GM06990 (cell line): ENCODE measurements at regions not wholly inside any gene's neighbourhood (a gene's known extent, or its start where the extent isn't known, plus 50 kb on each side); places are given as distances from the start of the nearest gene placed in this dataset.

Experiments used
- DNase-seq: peaks from one replicate; pipeline ENCODE4 v3.0.0-alpha.2; 2011; ENCODE audit not compliant: insufficient read length; ENCODE audit errors: extremely low read depth
- H3K27me3 ChIP-seq: replicated peaks from 2 replicates; pipeline ENCODE4 v1.6.0; 2011; ENCODE audit warnings: low read length; ENCODE audit not compliant: control insufficient read depth, insufficient read depth
- H3K36me3 ChIP-seq: 2 replicates; pipeline ENCODE4 v1.5.1; 2011; ENCODE audit warnings: low read length; ENCODE audit not compliant: control insufficient read depth, insufficient read depth
- H3K4me3 ChIP-seq: replicated peaks from 2 replicates; pipeline ENCODE4 v1.5.1; 2011; ENCODE audit warnings: low read depth, mild to moderate bottlenecking, control low read depth, low read length
- CTCF ChIP-seq: IDR thresholded peaks from 2 replicates; pipeline ENCODE4 v1.5.1; 2011; ENCODE audit warnings: low read length, control low read depth, mild to moderate bottlenecking, inconsistent platforms; ENCODE audit not compliant: insufficient read depth, poor library complexity, severe bottlenecking

GRCh38 chr20:63123331-63123741 lies 92.6 kb downstream of the YTHDF1 start:
- H3K27me3 ChIP-seq = no peaks in the 10 kb centered on the region; the same call in 1 of the 2 replicates

GRCh38 chr20:63122626-63123025 lies 93.3 kb downstream of the YTHDF1 start:
- Histone ChIP-seq H3K36me3 (no peaks in the 10 kb centered on the region), H3K27me3 (no peaks in the 10 kb centered on the region; the same call in 1 of the 2 replicates), H3K4me3 (no peak overlapping the region)
- TF ChIP-seq CTCF = no peak
- no peak for DNase-seq

More at GRCh38 chr20:63123331-63123741, 92.6 kb downstream of the YTHDF1 start:
- no peak for DNase-seq
- no peak overlapping the region for H3K4me3 ChIP-seq
- no peak for TF ChIP-seq CTCF
- H3K36me3 ChIP-seq = no peaks in the 10 kb centered on the region

GRCh38 chr20:63121749-63122405 lies 94.1 kb downstream of the YTHDF1 start:
- no peak overlapping the region for H3K4me3 ChIP-seq
- TF ChIP-seq CTCF = no peak
- H3K36me3 ChIP-seq = no peaks in the 10 kb centered on the region
- no peaks in the 10 kb centered on the region; the same call in none of the 2 replicates for H3K27me3 ChIP-seq
- DNase-seq = no peak

- TF ChIP-seq CTCF = no peak
- Histone ChIP-seq H3K4me3 (no peak overlapping the region), H3K36me3 (no peaks in the 10 kb centered on the region), H3K27me3 (no peaks in the 10 kb centered on the region; the same call in none of the 2 replicates)
- DNase-seq = no peak
These were observed 94.7 kb downstream of the YTHDF1 start for GRCh38 chr20:63121246-63121645.

GRCh38 chr20:63120808-63121090 lies 95.2 kb downstream of the YTHDF1 start:
- DNase-seq = no peak
- no peak overlapping the region for H3K4me3 ChIP-seq

More at GRCh38 chr20:63120808-63121090, 95.2 kb downstream of the YTHDF1 start:
- H3K36me3 ChIP-seq = no peaks in the 10 kb centered on the region
- no peaks in the 10 kb centered on the region; the same call in none of the 2 replicates for H3K27me3 ChIP-seq
- TF ChIP-seq CTCF = no peak
